ENCODE measurements at regions not wholly inside any gene's neighbourhood (a gene's known extent, or its start where the extent isn't known, plus 50 kb on each side); places are given as distances from the start of the nearest gene placed in this dataset.

GRCh38 chr1:34358636-34359035 is 181.9 kb downstream of the C1orf94 start:
- TF ChIP-seq CTCF (IDR thresholded peaks at IDR 0.05) (no peak), POLR2A (IDR thresholded peaks at IDR 0.05) (no peak)
- 52 to 61% methylated on average over 2 of the region's 2 CpGs for WGBS, 2 donors
- intact Hi-C loops (cut with DNase I; ENCODE audit: low total_unique reads) = no loop called here
- DNase-seq (ENCODE audit: low spot score in 2 of 2) = no peak
- H3K4me3 ChIP-seq (ENCODE audit: low read depth, poor library complexity, severe bottlenecking) = no peak overlapping the region

- TF ChIP-seq POLR2A (IDR thresholded peaks at IDR 0.05) (no peak), CTCF (IDR thresholded peaks at IDR 0.05) (no peak)
- 89 to 90% methylated on average over 4 of the region's 4 CpGs for WGBS, 2 donors
- peak in 1 of 2 donors; percentile 37 for DNase-seq (ENCODE audit: low spot score in 2 of 2)
- no peak overlapping the region for H3K4me3 ChIP-seq (ENCODE audit: low read depth, poor library complexity, severe bottlenecking)
- intact Hi-C loops (cut with DNase I; ENCODE audit: low total_unique reads) = no loop called here
Observed at GRCh38 chr1:34359411-34359810, 182.7 kb downstream of the C1orf94 start.

GRCh38 chr1:34360574-34360973 is 183.9 kb downstream of the C1orf94 start:
- no peak overlapping the region for H3K4me3 ChIP-seq (ENCODE audit: low read depth, poor library complexity, severe bottlenecking)
- no peak for DNase-seq (ENCODE audit: low spot score in 2 of 2)
- intact Hi-C loops (cut with DNase I; ENCODE audit: low total_unique reads) = no loop called here
- WGBS, 2 donors = 83 to 89% methylated on average over 3 of the region's 3 CpGs
- TF ChIP-seq POLR2A (IDR thresholded peaks at IDR 0.05) (no peak), CTCF (IDR thresholded peaks at IDR 0.05) (no peak)

GRCh38 chr1:34361121-34361520 is 184.4 kb downstream of the C1orf94 start:
- 45 to 60% methylated on average over 3 of the region's 3 CpGs for WGBS, 2 donors
- TF ChIP-seq CTCF (IDR thresholded peaks at IDR 0.05) = no peak
- no peak for TF ChIP-seq POLR2A (IDR thresholded peaks at IDR 0.05)
- H3K4me3 ChIP-seq (ENCODE audit: low read depth, poor library complexity, severe bottlenecking) = no peak overlapping the region
- DNase-seq (ENCODE audit: low spot score in 2 of 2) = no peak
- intact Hi-C loops (cut with DNase I; ENCODE audit: low total_unique reads) = no loop called here

- 53 to 54% methylated on average over 2 of the region's 2 CpGs for WGBS, 2 donors
- DNase-seq (ENCODE audit: low spot score in 2 of 2) = no peak
- intact Hi-C loops (cut with DNase I; ENCODE audit: low total_unique reads) = no loop called here
- TF ChIP-seq CTCF (IDR thresholded peaks at IDR 0.05) = no peak
- no peak for TF ChIP-seq POLR2A (IDR thresholded peaks at IDR 0.05)
- H3K4me3 ChIP-seq (ENCODE audit: low read depth, poor library complexity, severe bottlenecking) = no peak overlapping the region
Observed at GRCh38 chr1:34361781-34362357, 185.2 kb downstream of the C1orf94 start.

- intact Hi-C loops (cut with DNase I; ENCODE audit: low total_unique reads) = no loop called here
- TF ChIP-seq CTCF (IDR thresholded peaks at IDR 0.05) = no peak
- no peak for TF ChIP-seq POLR2A (IDR thresholded peaks at IDR 0.05)
- no peak for DNase-seq (ENCODE audit: low spot score in 2 of 2)
- H3K4me3 ChIP-seq (ENCODE audit: low read depth, poor library complexity, severe bottlenecking) = no peak overlapping the region
- 71 to 76% methylated on average over 4 of the region's 4 CpGs for WGBS, 2 donors
Observed at GRCh38 chr1:34362949-34363348, 186.2 kb downstream of the C1orf94 start.

All from lower leg skin (tissue), 4 donors.